ENCODE measurements at regions not wholly inside any gene's neighbourhood (a gene's known extent, or its start where the extent isn't known, plus 50 kb on each side); places are given as distances from the start of the nearest gene placed in this dataset.

- TF ChIP-seq CTCF (IDR thresholded peaks at IDR 0.05; ENCODE audit: insufficient read depth, low read depth, low read length), result no peak
- no peak for DNase-seq (ENCODE audit: low read depth)
These were observed 220.5 kb upstream of the ADRA1B start for GRCh38 chr5:159695741-159696294.

GRCh38 chr5:159697530-159697929 lies 218.8 kb upstream of the ADRA1B start:
- no peak for TF ChIP-seq CTCF (IDR thresholded peaks at IDR 0.05; ENCODE audit: insufficient read depth, low read depth, low read length)
- H3K4me3 ChIP-seq (ENCODE audit: low read depth, low read length), result no peak overlapping the region
- DNase-seq (ENCODE audit: low read depth), result no peak

More at GRCh38 chr5:159695741-159696294, 220.5 kb upstream of the ADRA1B start:
- no peak overlapping the region for H3K4me3 ChIP-seq (ENCODE audit: low read depth, low read length)

GRCh38 chr5:159698322-159698721 lies 218.0 kb upstream of the ADRA1B start:
- TF ChIP-seq CTCF (IDR thresholded peaks at IDR 0.05; ENCODE audit: insufficient read depth, low read depth, low read length), result no peak
- no peak for DNase-seq (ENCODE audit: low read depth)
- no peak overlapping the region for H3K4me3 ChIP-seq (ENCODE audit: low read depth, low read length)

- no peak overlapping the region for H3K4me3 ChIP-seq (ENCODE audit: low read depth, low read length)
- no peak for TF ChIP-seq CTCF (IDR thresholded peaks at IDR 0.05; ENCODE audit: insufficient read depth, low read depth, low read length)
- no peak for DNase-seq (ENCODE audit: low read depth)
These were observed 216.3 kb upstream of the ADRA1B start for GRCh38 chr5:159700016-159700415.

GRCh38 chr5:159702301-159702700 lies 214.0 kb upstream of the ADRA1B start:
- no peak for DNase-seq (ENCODE audit: low read depth)
- H3K4me3 ChIP-seq (ENCODE audit: low read depth, low read length), result no peak overlapping the region
- TF ChIP-seq CTCF (IDR thresholded peaks at IDR 0.05; ENCODE audit: insufficient read depth, low read depth, low read length), result no peak

GRCh38 chr5:159702826-159703225 lies 213.5 kb upstream of the ADRA1B start:
- no peak overlapping the region for H3K4me3 ChIP-seq (ENCODE audit: low read depth, low read length)
- no peak for DNase-seq (ENCODE audit: low read depth)
- TF ChIP-seq CTCF (IDR thresholded peaks at IDR 0.05; ENCODE audit: insufficient read depth, low read depth, low read length), result no peak

GRCh38 chr5:159704160-159704559 lies 212.1 kb upstream of the ADRA1B start:
- TF ChIP-seq CTCF (IDR thresholded peaks at IDR 0.05; ENCODE audit: insufficient read depth, low read depth, low read length), result no peak
- no peak for DNase-seq (ENCODE audit: low read depth)
- no peak overlapping the region for H3K4me3 ChIP-seq (ENCODE audit: low read depth, low read length)

All from fibroblast of villous mesenchyme (primary cell).